Hepatocyte (in vitro differentiated cells): ENCODE measurements at regions not wholly inside any gene's neighbourhood (a gene's known extent, or its start where the extent isn't known, plus 50 kb on each side); places are given as distances from the start of the nearest gene placed in this dataset.

Experiments used
- DNase-seq: peaks from one replicate; pipeline ENCODE4 v3.0.0-alpha.2; 2016; ENCODE audit warnings: low spot score
- H2AFZ ChIP-seq: fragments of 200-600 bp; sonication (generic); 2 replicates; pipeline ENCODE4 v1.6.0; 2016; ENCODE audit warnings: antibody characterized with exemption, mild to moderate bottlenecking
- H3K27ac ChIP-seq: fragments of 200-600 bp; sonication (generic); 2 replicates; pipeline ENCODE4 v1.5.1; 2016; ENCODE audit warnings: mild to moderate bottlenecking
- H3K27me3 ChIP-seq: fragments of 200-600 bp; sonication (generic); 2 replicates; pipeline ENCODE4 v1.6.1; 2016
- H3K36me3 ChIP-seq: fragments of 200-600 bp; sonication (generic); replicated peaks from 2 replicates; pipeline ENCODE4 v1.5.1; 2016; ENCODE audit warnings: low read depth; ENCODE audit not compliant: insufficient read depth
- H3K4me1 ChIP-seq: fragments of 200-600 bp; sonication (generic); 2 replicates; pipeline ENCODE4 v1.5.1; 2016; ENCODE audit warnings: mild to moderate bottlenecking, moderate library complexity; ENCODE audit not compliant: insufficient read depth
- H3K4me2 ChIP-seq: fragments of 200-600 bp; sonication (generic); 2 replicates; pipeline ENCODE4 v1.6.0; 2016
- H3K4me3 ChIP-seq: fragments of 200-600 bp; sonication (generic); 2 replicates; pipeline ENCODE4 v1.5.1; 2016; ENCODE audit warnings: mild to moderate bottlenecking
- H3K79me2 ChIP-seq: fragments of 200-600 bp; sonication (generic); 2 replicates; pipeline ENCODE4 v1.6.0; 2017; ENCODE audit warnings: mild to moderate bottlenecking
- H3K9me2 ChIP-seq: fragments of 200-600 bp; sonication (generic); replicated peaks from 2 replicates; pipeline ENCODE4 v1.6.0; 2017; ENCODE audit warnings: mild to moderate bottlenecking; ENCODE audit not compliant: insufficient read depth
- H3K9me3 ChIP-seq: fragments of 200-600 bp; sonication (generic); 2 replicates; pipeline ENCODE4 v1.5.1; 2016; ENCODE audit warnings: low read depth, mild to moderate bottlenecking
- H4K20me1 ChIP-seq: fragments of 200-600 bp; sonication (generic); 2 replicates; pipeline ENCODE4 v1.6.0; 2016; ENCODE audit warnings: mild to moderate bottlenecking; ENCODE audit not compliant: insufficient read depth, poor library complexity, severe bottlenecking
- EZH2 ChIP-seq: fragments of 200-600 bp; sonication (generic); IDR thresholded peaks from 2 replicates; pipeline ENCODE4 v1.6.1; 2016; ENCODE audit warnings: antibody characterized with exemption, mild to moderate bottlenecking, borderline replicate concordance
- EZH2phosphoT487 ChIP-seq: fragments of 200-600 bp; sonication (generic); IDR thresholded peaks from one replicate; pipeline ENCODE4 v1.6.1; 2018; ENCODE audit warnings: antibody characterized with exemption, mild to moderate bottlenecking, low read depth, moderate library complexity; ENCODE audit not compliant: unreplicated experiment, severe bottlenecking
- whole genome bisulfite sequencing: methylation state at CpG from one replicate; pipeline ENCODE4 v1.1.6; 2016; ENCODE audit warnings: low lambda C conversion rate; ENCODE audit errors: missing lambda C conversion rate; 5-methylcytosine and 5-hydroxymethylcytosine counted together
- TF ChIP-seq, protein P1 (sequence below): fragments of 200-600 bp; sonication (generic); IDR thresholded peaks from 2 replicates; pipeline ENCODE4 v1.5.1; 2016; ENCODE audit warnings: antibody characterized with exemption, mild to moderate bottlenecking; ENCODE audit not compliant: poor library complexity

GRCh38 chr3:191873736-191874135 lies 412.8 kb downstream of the PYDC2 start:
- WGBS, result 86% methylated on average over 2 of the region's 2 CpGs
- no peak for DNase-seq
- Histone ChIP-seq H3K27me3 (no peaks in the 10 kb centered on the region), H3K9me3 (no peaks in the 10 kb centered on the region), H3K27ac (no peak overlapping the region), H2AFZ (no peak overlapping the region), H3K4me3 (no peak overlapping the region), H3K9me2 (no peaks in the 10 kb centered on the region), H4K20me1 (no peaks in the 10 kb centered on the region), H3K79me2 (no peaks in the 10 kb centered on the region), H3K4me2 (no peak overlapping the region), H3K36me3 (no peaks in the 10 kb centered on the region), H3K4me1 (no peaks in the 10 kb centered on the region)
- TF ChIP-seq, protein P1, sequence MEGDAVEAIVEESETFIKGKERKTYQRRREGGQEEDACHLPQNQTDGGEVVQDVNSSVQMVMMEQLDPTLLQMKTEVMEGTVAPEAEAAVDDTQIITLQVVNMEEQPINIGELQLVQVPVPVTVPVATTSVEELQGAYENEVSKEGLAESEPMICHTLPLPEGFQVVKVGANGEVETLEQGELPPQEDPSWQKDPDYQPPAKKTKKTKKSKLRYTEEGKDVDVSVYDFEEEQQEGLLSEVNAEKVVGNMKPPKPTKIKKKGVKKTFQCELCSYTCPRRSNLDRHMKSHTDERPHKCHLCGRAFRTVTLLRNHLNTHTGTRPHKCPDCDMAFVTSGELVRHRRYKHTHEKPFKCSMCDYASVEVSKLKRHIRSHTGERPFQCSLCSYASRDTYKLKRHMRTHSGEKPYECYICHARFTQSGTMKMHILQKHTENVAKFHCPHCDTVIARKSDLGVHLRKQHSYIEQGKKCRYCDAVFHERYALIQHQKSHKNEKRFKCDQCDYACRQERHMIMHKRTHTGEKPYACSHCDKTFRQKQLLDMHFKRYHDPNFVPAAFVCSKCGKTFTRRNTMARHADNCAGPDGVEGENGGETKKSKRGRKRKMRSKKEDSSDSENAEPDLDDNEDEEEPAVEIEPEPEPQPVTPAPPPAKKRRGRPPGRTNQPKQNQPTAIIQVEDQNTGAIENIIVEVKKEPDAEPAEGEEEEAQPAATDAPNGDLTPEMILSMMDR, result no peak
- TF ChIP-seq EZH2 (no peak), EZH2phosphoT487 (no peak)

DNA sequence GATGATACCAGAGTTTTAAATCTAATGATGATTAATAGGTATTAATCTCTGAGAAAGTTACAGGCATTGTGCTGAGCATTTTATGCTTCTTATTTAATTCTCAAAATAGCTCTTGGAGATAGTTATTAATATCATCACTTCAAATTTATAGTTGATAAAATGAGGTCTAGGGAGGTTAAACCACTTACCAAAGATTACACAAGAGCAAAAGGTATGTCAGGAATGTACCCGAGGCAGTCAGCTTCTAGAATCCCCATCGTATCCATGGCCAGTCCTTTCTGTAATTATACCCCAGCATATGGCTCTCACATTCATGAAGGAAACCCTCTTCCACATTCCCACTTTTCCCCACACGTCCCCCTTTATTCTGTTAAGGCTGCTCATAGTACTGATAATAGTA lies 421.3 kb downstream of the PYDC2 start:
- H3K79me2 ChIP-seq, result no peaks in the 10 kb centered on the region
- no peak overlapping the region for H3K4me3 ChIP-seq
- H4K20me1 ChIP-seq, result no peaks in the 10 kb centered on the region
- H2AFZ ChIP-seq, result no peak overlapping the region
- H3K9me3 ChIP-seq, result no peaks in the 10 kb centered on the region
- no peaks in the 10 kb centered on the region for H3K27me3 ChIP-seq
- no peaks in the 10 kb centered on the region for H3K36me3 ChIP-seq
- no peaks in the 10 kb centered on the region for H3K9me2 ChIP-seq
- WGBS, result 41% methylated on average over 3 of the region's 3 CpGs
- no peak for DNase-seq
- TF ChIP-seq, protein P1, result no peak
- TF ChIP-seq EZH2phosphoT487 (no peak), EZH2 (no peak)
- H3K27ac ChIP-seq, result no peak overlapping the region
- no peak overlapping the region for H3K4me2 ChIP-seq
- H3K4me1 ChIP-seq, result no peaks in the 10 kb centered on the region

DNA sequence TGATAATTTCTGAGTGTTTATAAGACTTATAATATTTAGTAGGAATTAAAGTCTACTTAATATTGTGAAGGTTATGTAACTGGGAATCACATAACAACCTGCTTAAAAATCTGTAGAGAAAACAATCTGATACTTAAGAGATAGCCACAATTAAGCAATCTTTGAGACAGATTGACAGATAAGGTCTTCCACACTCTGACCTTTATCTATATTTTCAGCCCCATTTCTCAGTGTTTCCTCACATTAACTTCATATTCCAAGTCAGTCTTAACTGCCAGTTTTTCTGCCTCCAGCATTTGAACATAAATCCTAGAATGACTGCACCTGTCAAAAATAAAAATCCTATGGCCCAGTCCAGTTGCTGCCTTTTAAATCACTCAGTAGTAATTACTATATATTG lies 423.2 kb downstream of the PYDC2 start:
- TF ChIP-seq EZH2 (no peak), EZH2phosphoT487 (no peak)
- TF ChIP-seq, protein P1, result no peak
- no peak overlapping the region for H2AFZ ChIP-seq
- no peaks in the 10 kb centered on the region for H3K4me1 ChIP-seq
- no peaks in the 10 kb centered on the region for H3K36me3 ChIP-seq
- no peaks in the 10 kb centered on the region for H3K9me2 ChIP-seq
- DNase-seq, result no peak
- H3K27ac ChIP-seq, result no peak overlapping the region
- H3K9me3 ChIP-seq, result no peaks in the 10 kb centered on the region
- H3K79me2 ChIP-seq, result no peaks in the 10 kb centered on the region
- no peaks in the 10 kb centered on the region for H3K27me3 ChIP-seq
- no peak overlapping the region for H3K4me2 ChIP-seq
- H3K4me3 ChIP-seq, result no peak overlapping the region
- no peaks in the 10 kb centered on the region for H4K20me1 ChIP-seq

- no peaks in the 10 kb centered on the region for H3K4me1 ChIP-seq
- no peaks in the 10 kb centered on the region for H3K27me3 ChIP-seq
- H3K27ac ChIP-seq, result no peak overlapping the region
- TF ChIP-seq EZH2phosphoT487 (no peak), EZH2 (no peak)
- TF ChIP-seq, protein P1, result no peak
- no peak overlapping the region for H3K4me2 ChIP-seq
- H4K20me1 ChIP-seq, result no peaks in the 10 kb centered on the region
- no peaks in the 10 kb centered on the region for H3K36me3 ChIP-seq
- H2AFZ ChIP-seq, result no peak overlapping the region
- 49% methylated on average over 5 of the region's 5 CpGs for WGBS
- H3K4me3 ChIP-seq, result no peak overlapping the region
- DNase-seq, result no peak
- H3K9me3 ChIP-seq, result no peaks in the 10 kb centered on the region
- H3K79me2 ChIP-seq, result no peaks in the 10 kb centered on the region
- H3K9me2 ChIP-seq, result no peaks in the 10 kb centered on the region
These were observed 428.1 kb downstream of the PYDC2 start for GRCh38 chr3:191889106-191889505.
